ENCODE measurements at regions not wholly inside any gene's neighbourhood (a gene's known extent, or its start where the extent isn't known, plus 50 kb on each side); places are given as distances from the start of the nearest gene placed in this dataset.
A peak's percentile ranks its signal among the peaks of the same experiment; 100 is the strongest.

- DNase-seq (ENCODE audit: low read depth) (no peak), FAIRE-seq (peak; percentile 70)
- no peak overlapping the region for H3K4me3 ChIP-seq (ENCODE audit: low read depth, low read length)
- TF ChIP-seq CTCF (IDR thresholded peaks at IDR 0.05; ENCODE audit: insufficient read depth, low read length, severe bottlenecking), result no peak
- H3K27me3 ChIP-seq (ENCODE audit: control insufficient read depth, insufficient read depth, low read length), result no peaks in the 10 kb centered on the region
- H3K36me3 ChIP-seq (ENCODE audit: control insufficient read depth, insufficient read depth, low read length), result no peaks in the 10 kb centered on the region
Measured at GRCh38 chr2:150417278-150417677, 70.2 kb downstream of the RND3 start.

- DNase-seq (ENCODE audit: low read depth), result no peak
- TF ChIP-seq CTCF (IDR thresholded peaks at IDR 0.05; ENCODE audit: insufficient read depth, low read length, severe bottlenecking), result no peak
- FAIRE-seq, result no peak
- H3K27me3 ChIP-seq (ENCODE audit: control insufficient read depth, insufficient read depth, low read length), result no peaks in the 10 kb centered on the region
- H3K4me3 ChIP-seq (ENCODE audit: low read depth, low read length), result no peak overlapping the region
- no peaks in the 10 kb centered on the region for H3K36me3 ChIP-seq (ENCODE audit: control insufficient read depth, insufficient read depth, low read length)
Measured at GRCh38 chr2:150415022-150415421, 72.4 kb downstream of the RND3 start.

DNA sequence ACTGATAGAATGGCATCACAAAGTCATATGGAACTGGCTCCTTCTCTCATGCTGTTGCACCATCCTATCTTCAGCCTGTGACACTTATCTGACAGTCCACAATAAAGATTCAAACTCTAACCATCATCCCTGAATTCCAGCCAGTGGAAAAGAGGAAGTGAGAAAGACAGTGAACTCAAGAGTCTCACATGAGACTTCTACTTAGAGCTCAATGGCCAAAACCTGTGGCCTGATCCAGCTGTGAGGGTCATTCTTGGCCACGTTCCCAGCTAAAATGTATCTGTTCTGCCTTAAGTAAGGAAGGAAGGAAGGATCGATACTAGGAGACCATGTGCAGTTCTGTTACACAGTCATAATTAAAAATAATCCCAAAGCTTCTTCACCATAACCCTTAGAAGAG lies 73.6 kb downstream of the RND3 start:
- no peaks in the 10 kb centered on the region for H3K27me3 ChIP-seq (ENCODE audit: control insufficient read depth, insufficient read depth, low read length)
- H3K4me3 ChIP-seq (ENCODE audit: low read depth, low read length), result no peak overlapping the region
- H3K36me3 ChIP-seq (ENCODE audit: control insufficient read depth, insufficient read depth, low read length), result no peaks in the 10 kb centered on the region
- FAIRE-seq, result no peak
- DNase-seq (ENCODE audit: low read depth), result no peak
- no peak for TF ChIP-seq CTCF (IDR thresholded peaks at IDR 0.05; ENCODE audit: insufficient read depth, low read length, severe bottlenecking)

DNA sequence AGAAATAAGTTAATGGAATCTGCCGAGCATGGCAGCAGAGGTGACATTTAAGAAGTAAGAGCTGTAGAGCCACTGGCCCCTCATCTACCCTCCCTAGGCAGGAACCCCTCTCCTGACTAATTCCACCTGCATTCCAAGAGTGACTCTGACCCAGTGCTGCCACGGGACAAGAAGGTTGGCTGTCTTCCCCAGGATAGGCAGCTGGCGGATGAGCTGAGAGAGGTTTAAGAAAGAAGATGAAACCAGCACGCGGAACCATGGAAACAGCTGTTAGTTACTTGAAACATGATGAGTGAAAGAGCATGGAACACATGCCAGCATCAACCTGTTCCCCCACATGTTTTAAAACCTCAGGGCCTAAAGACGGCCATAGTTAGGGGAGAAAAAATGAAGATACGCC lies 74.1 kb downstream of the RND3 start:
- Histone ChIP-seq H3K4me3 (ENCODE audit: low read depth, low read length) (no peak overlapping the region), H3K27me3 (ENCODE audit: control insufficient read depth, insufficient read depth, low read length) (no peaks in the 10 kb centered on the region), H3K36me3 (ENCODE audit: control insufficient read depth, insufficient read depth, low read length) (no peaks in the 10 kb centered on the region)
- no peak for TF ChIP-seq CTCF (IDR thresholded peaks at IDR 0.05; ENCODE audit: insufficient read depth, low read length, severe bottlenecking)
- no peak for DNase-seq (ENCODE audit: low read depth)
- FAIRE-seq, result no peak

- no peak for DNase-seq (ENCODE audit: low read depth)
- FAIRE-seq, result no peak
Measured at GRCh38 chr2:150410809-150411208, 76.7 kb downstream of the RND3 start.

More at GRCh38 chr2:150410809-150411208, 76.7 kb downstream of the RND3 start:
- H3K27me3 ChIP-seq (ENCODE audit: control insufficient read depth, insufficient read depth, low read length), result no peaks in the 10 kb centered on the region
- H3K4me3 ChIP-seq (ENCODE audit: low read depth, low read length), result no peak overlapping the region
- TF ChIP-seq CTCF (IDR thresholded peaks at IDR 0.05; ENCODE audit: insufficient read depth, low read length, severe bottlenecking), result no peak
- no peaks in the 10 kb centered on the region for H3K36me3 ChIP-seq (ENCODE audit: control insufficient read depth, insufficient read depth, low read length)

Measured in bronchial epithelial cell (primary cell).